Left ventricle myocardium inferior (tissue), 1 donor: ENCODE measurements at regions not wholly inside any gene's neighbourhood (a gene's known extent, or its start where the extent isn't known, plus 50 kb on each side); places are given as distances from the start of the nearest gene placed in this dataset.

Experiments used
- DNase-seq: peaks from one replicate; pipeline ENCODE4 v3.0.0-alpha.2; 2020
- H3K27ac ChIP-seq: fragments of 200-600 bp; replicated peaks from 2 replicates; pipeline ENCODE4 v1.8.0; 2021
- H3K27me3 ChIP-seq: fragments of 200-600 bp; 2 replicates; pipeline ENCODE4 v1.8.0; 2021; ENCODE audit warnings: low read depth
- H3K36me3 ChIP-seq: fragments of 200-600 bp; 2 replicates; pipeline ENCODE4 v1.8.0; 2021
- H3K4me1 ChIP-seq: fragments of 200-600 bp; 2 replicates; pipeline ENCODE4 v1.8.0; 2021
- H3K4me3 ChIP-seq: fragments of 200-600 bp; 2 replicates; pipeline ENCODE4 v1.8.0; 2021; ENCODE audit warnings: mild to moderate bottlenecking, moderate library complexity
- H3K9me3 ChIP-seq: fragments of 200-600 bp; replicated peaks from 2 replicates; pipeline ENCODE4 v1.8.0; 2021
- intact Hi-C: fragments of 100-400 bp; cut with micrococcal nuclease; formaldehyde crosslinking; loops from one replicate; pipeline ENCODE4 v1.11.0; 2022
- TF ChIP-seq, protein P1 (sequence below): fragments of 200-600 bp; IDR thresholded peaks from 2 replicates; pipeline ENCODE4 v1.8.0; 2021; ENCODE audit warnings: antibody characterized with exemption, mild to moderate bottlenecking, borderline replicate concordance
- donor health status: DM: no; HTN: yes; CAD: no; lungs with severe emphysema.

DNA sequence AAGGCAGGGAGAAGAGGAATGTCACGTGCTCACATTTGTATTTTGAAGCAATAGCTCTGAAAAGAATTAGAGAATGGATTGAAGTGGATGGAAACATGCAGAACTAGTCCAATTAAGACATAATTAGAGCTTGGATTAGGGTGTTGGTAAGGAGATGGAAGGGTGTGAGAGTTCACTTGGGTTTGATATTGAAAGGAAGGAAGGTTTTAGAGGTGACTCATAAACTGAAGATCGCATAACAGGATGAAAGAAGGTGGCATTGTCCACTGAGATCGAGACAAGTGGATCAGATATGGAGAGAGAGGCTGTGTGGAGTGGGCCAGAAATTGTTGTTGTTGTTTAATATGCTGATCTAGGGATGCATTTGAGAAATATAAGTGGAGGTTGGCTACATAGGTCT lies 244.0 kb upstream of the SMIM31 start:
- no peaks in the 10 kb centered on the region for H3K36me3 ChIP-seq
- H3K27me3 ChIP-seq = no peaks in the 10 kb centered on the region
- TF ChIP-seq, protein P1, sequence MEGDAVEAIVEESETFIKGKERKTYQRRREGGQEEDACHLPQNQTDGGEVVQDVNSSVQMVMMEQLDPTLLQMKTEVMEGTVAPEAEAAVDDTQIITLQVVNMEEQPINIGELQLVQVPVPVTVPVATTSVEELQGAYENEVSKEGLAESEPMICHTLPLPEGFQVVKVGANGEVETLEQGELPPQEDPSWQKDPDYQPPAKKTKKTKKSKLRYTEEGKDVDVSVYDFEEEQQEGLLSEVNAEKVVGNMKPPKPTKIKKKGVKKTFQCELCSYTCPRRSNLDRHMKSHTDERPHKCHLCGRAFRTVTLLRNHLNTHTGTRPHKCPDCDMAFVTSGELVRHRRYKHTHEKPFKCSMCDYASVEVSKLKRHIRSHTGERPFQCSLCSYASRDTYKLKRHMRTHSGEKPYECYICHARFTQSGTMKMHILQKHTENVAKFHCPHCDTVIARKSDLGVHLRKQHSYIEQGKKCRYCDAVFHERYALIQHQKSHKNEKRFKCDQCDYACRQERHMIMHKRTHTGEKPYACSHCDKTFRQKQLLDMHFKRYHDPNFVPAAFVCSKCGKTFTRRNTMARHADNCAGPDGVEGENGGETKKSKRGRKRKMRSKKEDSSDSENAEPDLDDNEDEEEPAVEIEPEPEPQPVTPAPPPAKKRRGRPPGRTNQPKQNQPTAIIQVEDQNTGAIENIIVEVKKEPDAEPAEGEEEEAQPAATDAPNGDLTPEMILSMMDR = no peak
- DNase-seq = no peak
- intact Hi-C loops = no loop called here
- no peaks in the 10 kb centered on the region for H3K4me1 ChIP-seq
- no peaks in the 10 kb centered on the region for H3K9me3 ChIP-seq
- H3K4me3 ChIP-seq = no peak overlapping the region
- no peak overlapping the region for H3K27ac ChIP-seq

DNA sequence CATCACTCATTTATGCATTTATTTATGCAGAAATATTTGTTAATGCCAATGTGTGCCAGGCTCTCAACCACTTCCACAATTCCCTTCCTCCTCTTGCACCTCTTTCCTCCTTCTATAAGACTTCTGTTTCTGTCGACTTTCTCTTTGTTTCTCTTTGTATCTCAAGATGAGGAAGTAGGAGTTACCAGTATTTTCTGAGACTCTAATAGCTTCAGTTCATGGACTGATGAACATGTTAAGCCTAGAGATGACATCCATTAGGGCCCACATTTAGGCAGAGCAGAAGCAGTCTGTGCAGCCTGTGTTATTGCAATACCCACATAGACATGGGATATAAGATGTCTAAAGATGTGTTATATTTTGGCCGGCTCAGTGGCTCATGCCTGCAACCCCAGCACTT lies 241.8 kb upstream of the SMIM31 start:
- TF ChIP-seq, protein P1 = no peak
- no peak for DNase-seq
- Histone ChIP-seq H3K27me3 (no peaks in the 10 kb centered on the region), H3K36me3 (no peaks in the 10 kb centered on the region), H3K4me3 (no peak overlapping the region), H3K27ac (no peak overlapping the region), H3K9me3 (peaks cover 16% of the 10 kb centered on the region), H3K4me1 (no peaks in the 10 kb centered on the region)
- intact Hi-C loops = no loop called here

DNA sequence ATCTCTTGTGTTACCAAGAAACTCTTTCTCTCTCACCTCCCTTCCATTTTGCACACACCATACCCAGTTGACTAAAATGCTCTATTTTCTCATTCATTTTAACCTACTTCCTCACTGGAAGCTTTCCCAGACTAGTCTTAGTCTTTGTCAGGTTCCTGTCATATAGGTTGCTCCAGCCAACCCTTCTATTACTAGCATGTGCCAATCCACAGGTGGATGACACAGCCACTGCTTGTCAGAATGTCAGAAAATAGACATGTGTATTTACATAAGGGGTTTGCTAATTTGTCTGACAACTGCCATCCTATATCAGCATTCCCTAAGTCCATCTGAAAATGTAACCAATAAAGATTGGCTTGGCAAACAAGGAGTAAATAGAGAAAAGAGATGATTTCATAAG lies 239.2 kb upstream of the SMIM31 start:
- no peaks in the 10 kb centered on the region for H3K4me1 ChIP-seq
- no peaks in the 10 kb centered on the region for H3K36me3 ChIP-seq
- no peak overlapping the region for H3K27ac ChIP-seq
- peaks cover 34% of the 10 kb centered on the region for H3K9me3 ChIP-seq
- TF ChIP-seq, protein P1 = no peak
- no peak overlapping the region for H3K4me3 ChIP-seq
- no peak for DNase-seq
- H3K27me3 ChIP-seq = no peaks in the 10 kb centered on the region
- intact Hi-C loops = no loop called here

DNA sequence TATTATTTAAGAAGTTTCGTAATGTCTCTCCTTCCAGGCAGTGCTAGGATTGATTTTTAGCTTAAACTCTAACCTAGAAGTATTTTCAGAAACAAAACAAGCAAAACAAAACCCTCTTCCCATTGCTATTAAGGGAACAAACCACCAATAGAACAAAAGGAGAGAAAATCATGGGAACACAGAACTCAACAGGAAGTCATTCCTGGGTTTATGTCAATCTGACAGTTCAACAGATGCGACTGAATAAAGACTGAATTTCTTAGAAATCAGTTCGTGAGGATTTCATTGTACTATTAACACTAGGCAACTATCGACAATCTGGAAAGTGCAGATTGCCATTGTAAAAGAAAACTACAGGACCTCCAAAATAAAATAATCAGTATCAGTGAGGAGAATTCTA lies 229.1 kb upstream of the SMIM31 start:
- Histone ChIP-seq H3K36me3 (no peaks in the 10 kb centered on the region), H3K9me3 (peaks cover 11% of the 10 kb centered on the region), H3K4me3 (no peak overlapping the region), H3K27ac (no peak overlapping the region), H3K27me3 (no peaks in the 10 kb centered on the region), H3K4me1 (no peaks in the 10 kb centered on the region)
- TF ChIP-seq, protein P1 = no peak
- intact Hi-C loops = no loop called here
- DNase-seq = no peak

DNA sequence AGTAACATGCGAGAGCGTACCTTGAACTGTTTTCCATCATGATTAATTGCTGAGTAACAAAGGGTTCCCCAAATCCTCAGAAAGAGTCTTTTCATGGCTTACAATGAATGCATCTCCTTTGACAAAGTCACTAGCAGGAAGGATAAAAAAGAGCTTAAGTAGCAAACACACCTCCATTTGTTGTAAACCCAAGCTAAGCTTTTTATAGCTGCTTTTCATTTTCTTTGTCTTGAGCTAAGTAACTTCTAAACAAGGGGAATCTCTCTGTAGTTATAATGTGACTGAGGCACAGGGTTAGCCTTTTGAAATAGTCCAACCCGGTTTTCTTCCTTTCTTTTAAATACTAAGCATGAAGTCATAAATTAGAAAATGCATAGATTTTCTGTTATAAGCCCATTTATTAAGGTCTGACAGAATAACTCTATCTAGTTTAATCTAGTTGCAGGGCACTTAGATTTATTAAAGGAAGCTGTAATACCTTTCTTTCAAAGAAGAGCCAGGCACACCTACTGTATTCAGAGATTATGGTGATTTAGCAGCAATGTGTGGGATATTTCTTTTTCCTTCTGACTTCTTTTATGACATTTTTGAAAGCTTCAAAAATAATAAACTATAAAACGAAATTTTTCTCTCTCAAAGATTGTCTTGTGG lies 226.9 kb upstream of the SMIM31 start:
- Histone ChIP-seq H3K27ac (no peak overlapping the region), H3K4me3 (no peak overlapping the region), H3K27me3 (no peaks in the 10 kb centered on the region), H3K9me3 (no peaks in the 10 kb centered on the region), H3K4me1 (no peaks in the 10 kb centered on the region), H3K36me3 (no peaks in the 10 kb centered on the region)
- TF ChIP-seq, protein P1 = no peak
- intact Hi-C loops = no loop called here
- DNase-seq = no peak
